OCI-LY7 (cell line): ENCODE measurements at regions not wholly inside any gene's neighbourhood (a gene's known extent, or its start where the extent isn't known, plus 50 kb on each side); places are given as distances from the start of the nearest gene placed in this dataset.

Experiments
- BruUV-seq: library from RNA; stranded (reverse); fragments of 400-500 nt; replicated peaks from 2 replicates; lab custom pipeline; 2021; lab: Mats Ljungman, UMichigan
- CTCF ChIA-PET: fragments of 300-600 bp; sonication (Branson Sonifier 250); formaldehyde crosslinking; loops from one replicate; lab custom pipeline; 2022; ENCODE audit warnings: antibody characterized with exemption; ENCODE audit not compliant: unreplicated experiment; lab: Charles Lee
- POLR2A ChIA-PET: fragments of 300-600 bp; sonication (Branson Sonifier 250); formaldehyde crosslinking; loops from one replicate; lab custom pipeline; 2022; ENCODE audit warnings: antibody characterized with exemption; lab: Charles Lee
- DNase-seq: peaks from one replicate; pipeline ENCODE4 v3.0.0-alpha.2; 2015; ENCODE audit warnings: low spot score
- H2AFZ ChIP-seq: fragments of 200-600 bp; sonication (generic), shearing (Covaris generic); 2 replicates; pipeline ENCODE4 v1.6.1; 2014; ENCODE audit warnings: mild to moderate bottlenecking, antibody characterized with exemption, low read length, moderate library complexity
- H3K27ac ChIP-seq: fragments of 200-600 bp; sonication (generic); 2 replicates; pipeline ENCODE4 v1.5.1; 2014; ENCODE audit warnings: mixed run types, low read depth, mild to moderate bottlenecking, moderate library complexity, low read length, inconsistent platforms; ENCODE audit not compliant: poor library complexity, severe bottlenecking
- H3K36me3 ChIP-seq: fragments of 200-600 bp; sonication (generic); 2 replicates; pipeline ENCODE4 v1.6.1; 2014; ENCODE audit warnings: mild to moderate bottlenecking, antibody characterized with exemption, low read length, moderate library complexity, mixed read lengths; ENCODE audit not compliant: insufficient read depth
- H3K4me1 ChIP-seq: fragments of 200-600 bp; sonication (generic); 2 replicates; pipeline ENCODE4 v1.5.1; 2014; ENCODE audit warnings: mild to moderate bottlenecking, low read length; ENCODE audit not compliant: insufficient read depth, poor library complexity, severe bottlenecking
- H3K4me2 ChIP-seq: fragments of 200-600 bp; sonication (generic); 2 replicates; pipeline ENCODE4 v1.6.1; 2014; ENCODE audit warnings: mild to moderate bottlenecking, low read length
- H3K4me3 ChIP-seq: fragments of 200-600 bp; sonication (generic); 2 replicates; pipeline ENCODE4 v1.5.1; 2014; ENCODE audit warnings: mild to moderate bottlenecking, low read depth, low read length; ENCODE audit not compliant: poor library complexity, severe bottlenecking
- H3K79me2 ChIP-seq: fragments of 200-600 bp; sonication (generic); 2 replicates; pipeline ENCODE4 v1.6.1; 2016; ENCODE audit warnings: low read depth, mild to moderate bottlenecking, low read length, moderate library complexity, mixed read lengths; ENCODE audit not compliant: insufficient read depth
- H3K9me2 ChIP-seq: fragments of 200-600 bp; sonication (generic); 2 replicates; pipeline ENCODE4 v1.6.1; 2016; ENCODE audit warnings: mild to moderate bottlenecking, low read length, mixed read lengths; ENCODE audit not compliant: insufficient read depth
- H3K9me3 ChIP-seq: fragments of 200-600 bp; sonication (generic); 2 replicates; pipeline ENCODE4 v1.6.1; 2014; ENCODE audit warnings: mild to moderate bottlenecking, mixed run types, low read length, mixed read lengths
- H4K20me1 ChIP-seq: fragments of 200-600 bp; sonication (generic); 2 replicates; pipeline ENCODE4 v1.6.1; 2014; ENCODE audit warnings: mild to moderate bottlenecking, antibody characterized with exemption, low read length, moderate library complexity, mixed read lengths; ENCODE audit not compliant: insufficient read depth
- EZH2phosphoT487 ChIP-seq: fragments of 200-600 bp; sonication (generic); IDR thresholded peaks from 2 replicates; pipeline ENCODE4 v1.6.1; 2018; ENCODE audit warnings: low read depth, borderline replicate concordance, mild to moderate bottlenecking, mixed run types, antibody characterized with exemption, low read length, moderate library complexity, mixed read lengths
- intact Hi-C: fragments of 100-400 bp; cut with micrococcal nuclease; formaldehyde crosslinking; loops from one replicate; pipeline ENCODE4 v1.10.0; 2022; ENCODE audit not compliant: unreplicated experiment
- TF ChIP-seq, protein P1 (sequence below): fragments of 200-600 bp; sonication (generic); conservative IDR thresholded peaks from 2 replicates; pipeline ENCODE4 v1.5.1; 2014; ENCODE audit warnings: mild to moderate bottlenecking, antibody characterized with exemption, low read length, moderate library complexity, mixed read lengths

- no peaks in the 10 kb centered on the region for H3K4me1 ChIP-seq
- no peak for TF ChIP-seq EZH2phosphoT487
- TF ChIP-seq, protein P1, sequence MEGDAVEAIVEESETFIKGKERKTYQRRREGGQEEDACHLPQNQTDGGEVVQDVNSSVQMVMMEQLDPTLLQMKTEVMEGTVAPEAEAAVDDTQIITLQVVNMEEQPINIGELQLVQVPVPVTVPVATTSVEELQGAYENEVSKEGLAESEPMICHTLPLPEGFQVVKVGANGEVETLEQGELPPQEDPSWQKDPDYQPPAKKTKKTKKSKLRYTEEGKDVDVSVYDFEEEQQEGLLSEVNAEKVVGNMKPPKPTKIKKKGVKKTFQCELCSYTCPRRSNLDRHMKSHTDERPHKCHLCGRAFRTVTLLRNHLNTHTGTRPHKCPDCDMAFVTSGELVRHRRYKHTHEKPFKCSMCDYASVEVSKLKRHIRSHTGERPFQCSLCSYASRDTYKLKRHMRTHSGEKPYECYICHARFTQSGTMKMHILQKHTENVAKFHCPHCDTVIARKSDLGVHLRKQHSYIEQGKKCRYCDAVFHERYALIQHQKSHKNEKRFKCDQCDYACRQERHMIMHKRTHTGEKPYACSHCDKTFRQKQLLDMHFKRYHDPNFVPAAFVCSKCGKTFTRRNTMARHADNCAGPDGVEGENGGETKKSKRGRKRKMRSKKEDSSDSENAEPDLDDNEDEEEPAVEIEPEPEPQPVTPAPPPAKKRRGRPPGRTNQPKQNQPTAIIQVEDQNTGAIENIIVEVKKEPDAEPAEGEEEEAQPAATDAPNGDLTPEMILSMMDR = no peak
- no peak overlapping the region for H3K27ac ChIP-seq
- H2AFZ ChIP-seq = no peak overlapping the region
- no peak overlapping the region for H3K4me2 ChIP-seq
- no peaks in the 10 kb centered on the region for H3K9me3 ChIP-seq
- POLR2A ChIA-PET = interaction anchor here (0.6 kb wide), 1 partner anchor 33 kb away, joined by 4 read pairs; no protein-coding TSS in a partner anchor
- CTCF ChIA-PET = no interaction called here
- no peaks in the 10 kb centered on the region for H3K36me3 ChIP-seq
- no peaks in the 10 kb centered on the region for H3K9me2 ChIP-seq
- no peaks in the 10 kb centered on the region for H4K20me1 ChIP-seq
- no peak for DNase-seq
- no peaks in the 10 kb centered on the region for H3K79me2 ChIP-seq
- intact Hi-C loops = no loop called here
- BruUV-seq = no TSS peak
- H3K4me3 ChIP-seq = no peak overlapping the region
These were observed 146.0 kb upstream of the C14orf180 start for GRCh38 chr14:104433401-104434213.

- Histone ChIP-seq H2AFZ (no peak overlapping the region), H3K9me3 (no peaks in the 10 kb centered on the region), H3K4me3 (no peak overlapping the region), H4K20me1 (no peaks in the 10 kb centered on the region), H3K4me1 (no peaks in the 10 kb centered on the region), H3K9me2 (no peaks in the 10 kb centered on the region), H3K79me2 (no peaks in the 10 kb centered on the region), H3K4me2 (no peak overlapping the region), H3K36me3 (no peaks in the 10 kb centered on the region), H3K27ac (no peak overlapping the region)
- intact Hi-C loops = no loop called here
- CTCF ChIA-PET = no interaction called here
- no peak for DNase-seq
- TF ChIP-seq, protein P1 = no peak
- TF ChIP-seq EZH2phosphoT487 = no peak
- no TSS peak for BruUV-seq
- POLR2A ChIA-PET = interaction anchor here (0.6 kb wide), 1 partner anchor 32 kb away, joined by 4 read pairs; no protein-coding TSS in a partner anchor
These were observed 145.1 kb upstream of the C14orf180 start for GRCh38 chr14:104434214-104435076.
